SU-DHL-6 (cell line): ENCODE measurements at regions not wholly inside any gene's neighbourhood (a gene's known extent, or its start where the extent isn't known, plus 50 kb on each side); places are given as distances from the start of the nearest gene placed in this dataset.

Experiments used
- CTCF ChIP-seq: fragments of 200-600 bp; sonication (generic); IDR thresholded peaks from one replicate; pipeline ENCODE4 v1.5.1; 2017; ENCODE audit warnings: antibody characterized with exemption, mild to moderate bottlenecking, low read length, moderate library complexity; ENCODE audit not compliant: insufficient read depth, poor library complexity, severe bottlenecking
- EZH2phosphoT487 ChIP-seq: fragments of 200-600 bp; sonication (generic), shearing (Covaris generic); conservative IDR thresholded peaks from 2 replicates; pipeline ENCODE4 v1.6.1; 2018; ENCODE audit warnings: mild to moderate bottlenecking, antibody characterized with exemption, low read length, moderate library complexity, mixed read lengths

- TF ChIP-seq CTCF (no peak), EZH2phosphoT487 (no peak)
These were observed 126.0 kb upstream of the AKIRIN2 start for GRCh38 chr6:87828044-87828443.
